ENCODE measurements at regions not wholly inside any gene's neighbourhood (a gene's known extent, or its start where the extent isn't known, plus 50 kb on each side); places are given as distances from the start of the nearest gene placed in this dataset.
A peak's percentile ranks its signal among the peaks of the same experiment; 100 is the strongest.

GRCh38 chr5:170451747-170452365 is 52.0 kb upstream of the KCNIP1 start:
- no peak for DNase-seq (ENCODE audit: low spot score)

GRCh38 chr5:170450061-170450669 is 53.7 kb upstream of the KCNIP1 start:
- DNase-seq (ENCODE audit: low spot score), result no peak

GRCh38 chr5:170449232-170449631 is 54.6 kb upstream of the KCNIP1 start:
- no peak for DNase-seq (ENCODE audit: low spot score)

GRCh38 chr5:170448221-170448620 is 55.6 kb upstream of the KCNIP1 start:
- DNase-seq (ENCODE audit: low spot score), result no peak

- DNase-seq (ENCODE audit: low spot score), result no peak
Measured at GRCh38 chr5:170446365-170446764, 57.2 kb upstream of the KCNMB1 start.

GRCh38 chr5:170445936-170446335 is 56.8 kb upstream of the KCNMB1 start:
- no peak for DNase-seq (ENCODE audit: low spot score)

GRCh38 chr5:170444969-170445505 is 55.9 kb upstream of the KCNMB1 start:
- no peak for DNase-seq (ENCODE audit: low spot score)

- DNase-seq (ENCODE audit: low spot score), result no peak
Measured at GRCh38 chr5:170444181-170444580, 55.0 kb upstream of the KCNMB1 start.

- DNase-seq (ENCODE audit: low spot score), result no peak
Measured at GRCh38 chr5:170443624-170444023, 54.5 kb upstream of the KCNMB1 start.

GRCh38 chr5:170442921-170443320 is 53.8 kb upstream of the KCNMB1 start:
- DNase-seq (ENCODE audit: low spot score), result no peak

GRCh38 chr5:170442391-170442790 is 53.2 kb upstream of the KCNMB1 start:
- no peak for DNase-seq (ENCODE audit: low spot score)

GRCh38 chr5:170441393-170441784 is 52.2 kb upstream of the KCNMB1 start:
- DNase-seq (ENCODE audit: low spot score), result no peak

GRCh38 chr5:170440771-170441392 is 51.7 kb upstream of the KCNMB1 start:
- no peak for DNase-seq (ENCODE audit: low spot score)

- DNase-seq (ENCODE audit: low spot score), result peak; percentile 29
Measured at GRCh38 chr5:170439944-170440269, 50.7 kb upstream of the KCNMB1 start.

- DNase-seq (ENCODE audit: low spot score), result peak; percentile 24
Measured at GRCh38 chr5:170439223-170439943, 50.2 kb upstream of the KCNMB1 start.

All from ureter (tissue), 1 donor.